Panc1 (cell line): ENCODE measurements at regions not wholly inside any gene's neighbourhood (a gene's known extent, or its start where the extent isn't known, plus 50 kb on each side); places are given as distances from the start of the nearest gene placed in this dataset.

Experiments
- ATAC-seq: fragments of 200-7000 bp; cut with Tn5 transposase; 2 replicates; pipeline ENCODE4 v1.9.1; 2020; ENCODE audit warnings: mild to moderate bottlenecking, moderate library complexity
- BruUV-seq: library from RNA; stranded (reverse); fragments of 400-500 nt; replicated peaks from 2 replicates; lab custom pipeline; 2021; lab: Mats Ljungman, UMichigan
- CTCF ChIA-PET: fragments of 300-600 bp; sonication (Branson Sonifier 250); formaldehyde crosslinking; loops from one replicate; lab custom pipeline; 2022; ENCODE audit warnings: antibody characterized with exemption; lab: Charles Lee
- POLR2A ChIA-PET: fragments of 300-600 bp; sonication (Branson Sonifier 250); formaldehyde crosslinking; loops from one replicate; lab custom pipeline; 2022; ENCODE audit warnings: antibody characterized with exemption; lab: Charles Lee
- DNase-seq: peaks from one replicate; pipeline ENCODE4 v3.0.0-alpha.2; 2010; ENCODE audit warnings: low read depth, low spot score
- H3K27ac ChIP-seq: 2 replicates; pipeline ENCODE4 v1.5.1; 2011; ENCODE audit warnings: mild to moderate bottlenecking, low read length, inconsistent platforms
- H3K27me3 ChIP-seq: fragments of 200-500 bp; sonication (Bioruptor generic); 2 replicates; pipeline ENCODE4 v1.6.0; 2014; ENCODE audit warnings: low read length, inconsistent platforms; ENCODE audit not compliant: control insufficient read depth, insufficient read depth
- H3K36me3 ChIP-seq: fragments of 200-500 bp; sonication (Bioruptor generic); 2 replicates; pipeline ENCODE4 v1.5.1; 2014; ENCODE audit warnings: inconsistent platforms, mild to moderate bottlenecking, low read length, moderate library complexity; ENCODE audit not compliant: control insufficient read depth, insufficient read depth
- H3K4me1 ChIP-seq: 2 replicates; pipeline ENCODE4 v1.5.1; 2011; ENCODE audit warnings: inconsistent platforms, mild to moderate bottlenecking, low read length, moderate library complexity; ENCODE audit not compliant: control insufficient read depth, insufficient read depth
- H3K4me3 ChIP-seq, 2 experiments: 2 replicates each; pipeline ENCODE4 v1.5.1; 2011 to 2012; ENCODE audit warnings: low read depth in 2 of 2, low read length in 2 of 2, mild to moderate bottlenecking in 2 of 2, inconsistent platforms in 1 of 2, moderate library complexity in 1 of 2
- H3K9me3 ChIP-seq: fragments of 200-500 bp; sonication (Bioruptor generic); 2 replicates; pipeline ENCODE4 v1.5.1; 2014; ENCODE audit warnings: low read depth, mild to moderate bottlenecking, inconsistent platforms, low read length, moderate library complexity; ENCODE audit not compliant: control insufficient read depth, insufficient read depth
- POLR2AphosphoS5 ChIP-seq: IDR thresholded peaks from 2 replicates; pipeline ENCODE4 v1.6.1; 2012; ENCODE audit warnings: mild to moderate bottlenecking, low read depth, low read length, moderate library complexity
- REST ChIP-seq, 2 experiments: IDR thresholded peaks; 2 replicates each; pipeline ENCODE4 v1.6.1; 2011 to 2012; ENCODE audit warnings: low read depth in 2 of 2, control low read depth in 1 of 2, low read length in 1 of 2, mild to moderate bottlenecking in 1 of 2, moderate library complexity in 1 of 2; ENCODE audit not compliant: insufficient read depth in 1 of 2
- SIN3A ChIP-seq: IDR thresholded peaks from 2 replicates; pipeline ENCODE4 v1.6.1; 2012; ENCODE audit warnings: low read depth, mild to moderate bottlenecking, low read length, moderate library complexity, borderline replicate concordance; ENCODE audit not compliant: insufficient read depth
- TCF7L2 ChIP-seq: IDR thresholded peaks from 2 replicates; pipeline ENCODE4 v1.6.1; 2011; ENCODE audit warnings: mild to moderate bottlenecking, low read depth, low read length, inconsistent platforms
- in situ Hi-C: cut with HindIII; loops from 2 replicates; pipeline ENCODE4 v1.10.0; 2016; ENCODE audit warnings: low sequenced_read_pairs, low pct_unique_long_range_greater_than_20kb
- intact Hi-C: fragments of 100-400 bp; cut with micrococcal nuclease; formaldehyde crosslinking; loops from one replicate; pipeline ENCODE4 v1.10.0; 2022; ENCODE audit not compliant: unreplicated experiment
- TF ChIP-seq, protein P1 (sequence below): fragments of 450-650 bp; IDR thresholded peaks from 2 replicates; pipeline ENCODE4 v1.5.1; 2017; ENCODE audit warnings: mild to moderate bottlenecking

DNA sequence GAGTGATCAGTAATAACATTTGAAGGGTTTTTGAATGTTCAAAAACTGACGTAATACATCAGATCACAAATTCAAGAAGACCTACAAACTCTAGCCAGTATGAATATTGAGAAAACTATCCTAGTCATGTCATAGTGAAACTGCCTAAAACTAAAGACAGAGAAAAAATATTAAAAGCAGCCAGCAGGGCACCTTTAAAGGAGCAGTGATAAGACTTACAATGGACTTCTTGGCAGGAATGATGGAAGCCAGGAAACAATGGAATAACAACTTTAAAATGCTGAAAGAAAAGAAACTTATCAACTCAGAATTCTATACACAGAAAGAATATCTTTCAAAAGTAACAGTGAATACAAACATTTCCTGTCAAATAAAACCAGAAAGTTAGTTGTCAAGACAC is 78.3 kb upstream of the CTBP2 start:
- Histone ChIP-seq H3K27me3 (no peaks in the 10 kb centered on the region; the same call in none of the 2 replicates), H3K4me3 (no peak overlapping the region), H3K36me3 (no peaks in the 10 kb centered on the region), H3K27ac (no peak overlapping the region), H3K9me3 (peaks cover 16% of the 10 kb centered on the region; the same call in 1 of the 2 replicates), H3K4me1 (no peaks in the 10 kb centered on the region)
- no TSS peak for BruUV-seq
- intact Hi-C loops: no loop called here
- ATAC-seq: no peak
- TF ChIP-seq POLR2AphosphoS5 (no peak), REST (IDR thresholded peaks at IDR 0.05; ENCODE audit: insufficient read depth in 1 of 2, low read depth in 2 of 2, low read length in 1 of 2) (no peak), SIN3A (no peak), TCF7L2 (no peak)
- TF ChIP-seq, protein P1, sequence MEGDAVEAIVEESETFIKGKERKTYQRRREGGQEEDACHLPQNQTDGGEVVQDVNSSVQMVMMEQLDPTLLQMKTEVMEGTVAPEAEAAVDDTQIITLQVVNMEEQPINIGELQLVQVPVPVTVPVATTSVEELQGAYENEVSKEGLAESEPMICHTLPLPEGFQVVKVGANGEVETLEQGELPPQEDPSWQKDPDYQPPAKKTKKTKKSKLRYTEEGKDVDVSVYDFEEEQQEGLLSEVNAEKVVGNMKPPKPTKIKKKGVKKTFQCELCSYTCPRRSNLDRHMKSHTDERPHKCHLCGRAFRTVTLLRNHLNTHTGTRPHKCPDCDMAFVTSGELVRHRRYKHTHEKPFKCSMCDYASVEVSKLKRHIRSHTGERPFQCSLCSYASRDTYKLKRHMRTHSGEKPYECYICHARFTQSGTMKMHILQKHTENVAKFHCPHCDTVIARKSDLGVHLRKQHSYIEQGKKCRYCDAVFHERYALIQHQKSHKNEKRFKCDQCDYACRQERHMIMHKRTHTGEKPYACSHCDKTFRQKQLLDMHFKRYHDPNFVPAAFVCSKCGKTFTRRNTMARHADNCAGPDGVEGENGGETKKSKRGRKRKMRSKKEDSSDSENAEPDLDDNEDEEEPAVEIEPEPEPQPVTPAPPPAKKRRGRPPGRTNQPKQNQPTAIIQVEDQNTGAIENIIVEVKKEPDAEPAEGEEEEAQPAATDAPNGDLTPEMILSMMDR: no peak
- ChIA-PET POLR2A (no interaction called here), CTCF (no interaction called here)
- no peak for DNase-seq
- in situ Hi-C loops: no loop called here

DNA sequence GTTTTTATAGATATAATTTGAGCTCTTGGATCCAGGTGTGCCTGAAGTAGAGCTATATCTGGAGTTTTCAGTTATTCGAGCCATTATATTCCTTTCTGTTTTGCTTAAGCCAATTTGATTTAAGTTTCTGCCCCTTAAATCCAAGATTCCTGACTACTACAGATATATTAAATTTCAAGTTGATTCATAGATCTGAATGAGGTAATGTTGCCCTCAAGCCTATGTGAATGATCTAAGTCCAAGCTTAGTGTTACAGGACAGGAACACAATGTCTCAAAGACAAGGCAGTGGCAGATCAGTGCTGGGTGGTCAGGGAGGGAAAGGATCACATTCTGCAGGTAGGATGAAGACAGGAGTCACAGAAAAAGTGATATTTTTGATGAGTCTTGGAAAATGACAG is 75.7 kb upstream of the CTBP2 start:
- H3K27me3 ChIP-seq: no peaks in the 10 kb centered on the region
- in situ Hi-C loops: no loop called here
- H3K4me1 ChIP-seq: peaks cover 3% of the 10 kb centered on the region; the same call in 1 of the 2 replicates
- POLR2A ChIA-PET: interaction anchor here (0.6 kb wide), 1 partner anchor 236 kb away, joined by 3 read pairs; no protein-coding TSS in a partner anchor
- CTCF ChIA-PET: no interaction called here
- H3K4me3 ChIP-seq: no peak overlapping the region
- no peaks in the 10 kb centered on the region for H3K36me3 ChIP-seq
- ATAC-seq (no peak), DNase-seq (no peak)
- no TSS peak for BruUV-seq
- H3K9me3 ChIP-seq: peaks cover 16% of the 10 kb centered on the region; the same call in 1 of the 2 replicates
- TF ChIP-seq TCF7L2 (no peak), POLR2AphosphoS5 (no peak), REST (IDR thresholded peaks at IDR 0.05; ENCODE audit: insufficient read depth in 1 of 2, low read depth in 2 of 2, low read length in 1 of 2) (no peak), SIN3A (no peak)
- TF ChIP-seq, protein P1: no peak
- intact Hi-C loops: no loop called here
- no peak overlapping the region for H3K27ac ChIP-seq
